ENCODE measurements at regions not wholly inside any gene's neighbourhood (a gene's known extent, or its start where the extent isn't known, plus 50 kb on each side); places are given as distances from the start of the nearest gene placed in this dataset.

- no peak for TF ChIP-seq CTCF (IDR thresholded peaks at IDR 0.05)
- no peak for TF ChIP-seq POLR2A (IDR thresholded peaks at IDR 0.05)
Measured at GRCh38 chr5:130335117-130335516, 430.9 kb downstream of the CHSY3 start.

Data from right lobe of liver (tissue), 4 donors.